Progenitor cell of endocrine pancreas (in vitro differentiated cells): ENCODE measurements at regions not wholly inside any gene's neighbourhood (a gene's known extent, or its start where the extent isn't known, plus 50 kb on each side); places are given as distances from the start of the nearest gene placed in this dataset.

Experiments used
- DNase-seq: peaks from one replicate; pipeline ENCODE4 v3.0.0; 2021; ENCODE audit warnings: low spot score; ENCODE audit not compliant: unreplicated experiment
- H3K27ac Mint-ChIP-seq: 2 replicates; pipeline ENCODE4 v1.8.0; 2021; ENCODE audit warnings: mild to moderate bottlenecking, moderate library complexity, mixed read lengths
- H3K27me3 Mint-ChIP-seq: 2 replicates; pipeline ENCODE4 v1.8.0; 2021; ENCODE audit warnings: mixed read lengths
- H3K36me3 Mint-ChIP-seq: 2 replicates; pipeline ENCODE4 v1.8.0; 2022; ENCODE audit warnings: mixed read lengths; ENCODE audit not compliant: insufficient read depth
- H3K4me1 Mint-ChIP-seq: 2 replicates; pipeline ENCODE4 v1.8.0; 2021; ENCODE audit warnings: low read depth, mixed read lengths
- H3K4me3 Mint-ChIP-seq: 2 replicates; pipeline ENCODE4 v1.8.0; 2021; ENCODE audit warnings: low read depth, mild to moderate bottlenecking, moderate library complexity, mixed read lengths
- H3K9me3 Mint-ChIP-seq: 2 replicates; pipeline ENCODE4 v1.8.0; 2021; ENCODE audit warnings: low read depth, mixed read lengths
- CTCF ChIP-seq: fragments of 200-600 bp; sonication (generic); IDR thresholded peaks from one replicate; pipeline ENCODE4 v1.5.0; 2021; ENCODE audit warnings: antibody characterized with exemption, mild to moderate bottlenecking; ENCODE audit not compliant: unreplicated experiment

- H3K4me3 Mint-ChIP-seq, result no peak overlapping the region
- H3K9me3 Mint-ChIP-seq, result peaks cover 3% of the 10 kb centered on the region
- H3K27ac Mint-ChIP-seq, result no peak overlapping the region
- no peaks in the 10 kb centered on the region for H3K36me3 Mint-ChIP-seq
- H3K4me1 Mint-ChIP-seq, result peaks cover 9% of the 10 kb centered on the region
- TF ChIP-seq CTCF, result no peak
- DNase-seq, result no peak
- peaks cover 2% of the 10 kb centered on the region for H3K27me3 Mint-ChIP-seq
These were observed 56.8 kb upstream of the SHANK2 start for GRCh38 chr11:71309181-71309580.

- Mint-ChIP-seq H3K4me3 (no peak overlapping the region), H3K27me3 (peaks cover 4% of the 10 kb centered on the region), H3K36me3 (no peaks in the 10 kb centered on the region), H3K9me3 (peaks cover 3% of the 10 kb centered on the region), H3K27ac (no peak overlapping the region), H3K4me1 (peaks cover 9% of the 10 kb centered on the region)
- TF ChIP-seq CTCF, result no peak
- no peak for DNase-seq
These were observed 55.7 kb upstream of the SHANK2 start for GRCh38 chr11:71307811-71308645.

DNA sequence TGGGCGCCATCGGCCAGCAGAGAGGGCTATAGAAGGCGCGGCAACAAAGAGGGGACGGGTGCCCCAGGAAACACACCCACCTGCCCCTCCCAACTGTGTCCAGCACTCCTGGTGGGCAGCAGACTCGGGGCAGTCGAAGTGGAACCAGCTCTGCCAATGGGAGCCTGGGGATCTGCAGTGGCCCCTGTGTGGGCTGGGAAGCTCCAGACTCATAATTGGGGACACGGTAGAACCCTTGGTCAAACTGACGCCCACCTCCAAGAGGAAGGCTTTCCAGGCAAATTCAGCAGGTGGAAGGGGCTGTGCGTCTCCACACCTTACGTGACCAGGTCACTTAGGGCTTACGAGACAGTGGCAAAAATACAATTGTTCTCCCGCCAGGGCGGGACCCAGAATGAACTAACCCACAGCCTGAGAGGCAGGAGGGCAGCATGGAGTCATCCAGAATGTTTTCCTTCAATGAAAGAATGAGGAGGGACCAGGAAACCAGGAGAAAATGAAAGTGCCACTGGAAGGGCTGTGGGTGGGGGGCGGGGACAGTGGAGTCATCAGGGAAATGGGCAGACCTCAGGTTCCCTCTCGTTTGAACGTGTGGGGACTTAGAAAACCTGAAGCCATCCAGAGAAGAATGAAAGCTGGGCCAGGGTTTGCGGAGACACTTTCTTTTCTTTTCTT, 53.2 kb upstream of the SHANK2 start:
- peaks cover 9% of the 10 kb centered on the region for H3K4me1 Mint-ChIP-seq
- no peak for TF ChIP-seq CTCF
- peaks cover 3% of the 10 kb centered on the region for H3K9me3 Mint-ChIP-seq
- no peaks in the 10 kb centered on the region for H3K36me3 Mint-ChIP-seq
- peaks cover 14% of the 10 kb centered on the region for H3K27me3 Mint-ChIP-seq
- no peak overlapping the region for H3K27ac Mint-ChIP-seq
- H3K4me3 Mint-ChIP-seq, result no peak overlapping the region
- no peak for DNase-seq

DNA sequence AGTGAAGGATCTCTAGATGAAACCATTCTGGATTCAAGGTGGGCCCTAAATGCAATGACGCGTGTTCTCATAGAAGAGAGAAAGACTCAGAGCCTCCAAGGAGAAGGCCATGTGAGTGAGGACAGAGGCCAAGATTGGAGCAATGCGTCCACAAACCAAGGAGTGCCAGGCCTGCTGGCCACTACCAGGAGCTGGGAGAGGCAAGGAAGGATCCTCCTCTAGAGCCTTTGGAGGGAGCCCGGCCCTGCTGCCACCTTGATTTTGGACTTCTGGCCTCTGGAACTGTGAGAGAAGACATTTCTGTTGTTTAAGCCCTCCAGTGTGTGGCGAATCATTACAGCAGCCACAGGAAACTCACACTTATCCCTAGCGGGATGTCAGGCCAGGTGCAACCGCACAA, 52.7 kb upstream of the SHANK2 start:
- H3K9me3 Mint-ChIP-seq, result peaks cover 3% of the 10 kb centered on the region
- H3K36me3 Mint-ChIP-seq, result no peaks in the 10 kb centered on the region
- peaks cover 14% of the 10 kb centered on the region for H3K27me3 Mint-ChIP-seq
- TF ChIP-seq CTCF, result no peak
- H3K4me3 Mint-ChIP-seq, result no peak overlapping the region
- H3K27ac Mint-ChIP-seq, result no peak overlapping the region
- H3K4me1 Mint-ChIP-seq, result peaks cover 9% of the 10 kb centered on the region
- no peak for DNase-seq

DNA sequence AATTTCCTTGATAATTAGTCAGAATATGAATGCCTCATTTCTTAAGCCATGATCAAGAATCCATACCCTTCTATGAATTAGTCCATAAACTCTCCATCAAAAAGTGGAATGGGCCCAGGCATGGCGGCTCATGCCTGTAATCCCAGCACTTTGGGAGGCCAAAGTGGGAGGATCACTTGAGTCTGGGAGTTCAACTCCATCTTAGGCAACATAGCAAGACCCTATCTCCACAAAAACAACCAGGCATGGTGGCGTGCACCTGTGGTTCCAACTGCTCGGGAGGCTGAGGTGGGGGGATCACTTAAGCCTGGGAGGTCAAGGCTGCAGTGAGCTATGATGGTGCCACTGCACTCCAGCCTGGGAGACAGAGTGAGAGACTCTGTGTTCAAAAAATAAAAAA, 52.1 kb upstream of the SHANK2 start:
- H3K27ac Mint-ChIP-seq, result no peak overlapping the region
- no peaks in the 10 kb centered on the region for H3K36me3 Mint-ChIP-seq
- TF ChIP-seq CTCF, result no peak
- peaks cover 14% of the 10 kb centered on the region for H3K27me3 Mint-ChIP-seq
- H3K4me1 Mint-ChIP-seq, result peaks cover 9% of the 10 kb centered on the region
- DNase-seq, result no peak
- H3K9me3 Mint-ChIP-seq, result peaks cover 3% of the 10 kb centered on the region
- no peak overlapping the region for H3K4me3 Mint-ChIP-seq
